Glomerular visceral epithelial cell (primary cell): ENCODE measurements at regions not wholly inside any gene's neighbourhood (a gene's known extent, or its start where the extent isn't known, plus 50 kb on each side); places are given as distances from the start of the nearest gene placed in this dataset.

Experiments used
- DNase-seq: peaks from one replicate; pipeline ENCODE4 v3.0.0-alpha.2; 2016; ENCODE audit errors: extremely low spot score

GRCh38 chr14:61847861-61848260, 85.6 kb downstream of the SNAPC1 start:
- no peak for DNase-seq

- no peak for DNase-seq
These were observed 92.7 kb downstream of the SNAPC1 start for GRCh38 chr14:61854898-61855297.

- peak; percentile 45 for DNase-seq
These were observed 98.2 kb downstream of the SNAPC1 start for GRCh38 chr14:61860294-61860918.

- DNase-seq = peak; percentile 49
These were observed 99.2 kb downstream of the SNAPC1 start for GRCh38 chr14:61861320-61861865.

GRCh38 chr14:61864329-61864898, 102.2 kb downstream of the SNAPC1 start:
- no peak for DNase-seq

- DNase-seq = peak; percentile 8
These were observed 105.0 kb downstream of the SNAPC1 start for GRCh38 chr14:61866932-61867920.

- DNase-seq = no peak
These were observed 106.6 kb downstream of the SNAPC1 start for GRCh38 chr14:61868846-61869245.

GRCh38 chr14:61870163-61870562, 107.9 kb downstream of the SNAPC1 start:
- DNase-seq = no peak

- DNase-seq = no peak
These were observed 110.2 kb downstream of the SNAPC1 start for GRCh38 chr14:61872452-61872851.

GRCh38 chr14:61875483-61875882, 113.3 kb downstream of the SNAPC1 start:
- no peak for DNase-seq

- no peak for DNase-seq
These were observed 114.3 kb downstream of the SNAPC1 start for GRCh38 chr14:61876362-61877034.

GRCh38 chr14:61877035-61877390, 114.8 kb downstream of the SNAPC1 start:
- no peak for DNase-seq

- DNase-seq = no peak
These were observed 115.5 kb downstream of the SNAPC1 start for GRCh38 chr14:61877768-61878167.

GRCh38 chr14:61878931-61879330, 116.7 kb downstream of the SNAPC1 start:
- no peak for DNase-seq

- no peak for DNase-seq
These were observed 118.8 kb downstream of the SNAPC1 start for GRCh38 chr14:61881046-61881445.

- DNase-seq = no peak
These were observed 122.5 kb downstream of the SNAPC1 start for GRCh38 chr14:61884711-61885110.

- no peak for DNase-seq
These were observed 123.2 kb downstream of the SNAPC1 start for GRCh38 chr14:61885203-61885961.

- peak; percentile 10 for DNase-seq
These were observed 125.4 kb downstream of the SNAPC1 start for GRCh38 chr14:61887628-61888027.

GRCh38 chr14:61889914-61890351, 127.7 kb downstream of the SNAPC1 start:
- no peak for DNase-seq

GRCh38 chr14:61891170-61891569, 128.9 kb downstream of the SNAPC1 start:
- no peak for DNase-seq

GRCh38 chr14:61891810-61892209, 129.6 kb downstream of the SNAPC1 start:
- DNase-seq = no peak
